ENCODE measurements at regions not wholly inside any gene's neighbourhood (a gene's known extent, or its start where the extent isn't known, plus 50 kb on each side); places are given as distances from the start of the nearest gene placed in this dataset.

GRCh38 chr17:79414063-79414792, 196.6 kb downstream of the RBFOX3 start:
- TF ChIP-seq REST (IDR thresholded peaks at IDR 0.05; ENCODE audit: insufficient read depth in 1 of 2, low read depth in 2 of 2, low read length in 1 of 2), result no peak
- no peak for TF ChIP-seq CTCF (IDR thresholded peaks at IDR 0.05)
- TF ChIP-seq POLR2AphosphoS5 (IDR thresholded peaks at IDR 0.05; ENCODE audit: low read depth, low read length), result no peak
